ENCODE measurements at regions not wholly inside any gene's neighbourhood (a gene's known extent, or its start where the extent isn't known, plus 50 kb on each side); places are given as distances from the start of the nearest gene placed in this dataset.

GRCh38 chr6:90925726-90926125 is 338.9 kb upstream of the MAP3K7 start:
- no peak for DNase-seq

GRCh38 chr6:90922325-90922724 is 335.5 kb upstream of the MAP3K7 start:
- DNase-seq = no peak

GRCh38 chr6:90918361-90918760 is 331.5 kb upstream of the MAP3K7 start:
- DNase-seq = no peak

- no peak for DNase-seq
Measured at GRCh38 chr6:90917376-90917775, 330.5 kb upstream of the MAP3K7 start.

- no peak for DNase-seq
Measured at GRCh38 chr6:90916968-90917367, 330.1 kb upstream of the MAP3K7 start.

- DNase-seq = no peak
Measured at GRCh38 chr6:90915224-90915915, 328.5 kb upstream of the MAP3K7 start.

- DNase-seq = no peak
Measured at GRCh38 chr6:90914312-90914711, 327.4 kb upstream of the MAP3K7 start.

GRCh38 chr6:90913266-90913960 is 326.5 kb upstream of the MAP3K7 start:
- DNase-seq = no peak

- DNase-seq = no peak
Measured at GRCh38 chr6:90911642-90912041, 324.8 kb upstream of the MAP3K7 start.

- DNase-seq = no peak
Measured at GRCh38 chr6:90910893-90911292, 324.0 kb upstream of the MAP3K7 start.

- no peak for DNase-seq
Measured at GRCh38 chr6:90907931-90908655, 321.2 kb upstream of the MAP3K7 start.

GRCh38 chr6:90905351-90905750 is 318.5 kb upstream of the MAP3K7 start:
- no peak for DNase-seq

- no peak for DNase-seq
Measured at GRCh38 chr6:90900034-90900433, 313.2 kb upstream of the MAP3K7 start.

GRCh38 chr6:90898763-90899162 is 311.9 kb upstream of the MAP3K7 start:
- DNase-seq = no peak

- DNase-seq = no peak
Measured at GRCh38 chr6:90896075-90896547, 309.2 kb upstream of the MAP3K7 start.

- no peak for DNase-seq
Measured at GRCh38 chr6:90895299-90896074, 308.6 kb upstream of the MAP3K7 start.

GRCh38 chr6:90894285-90895130 is 307.6 kb upstream of the MAP3K7 start:
- DNase-seq = no peak

GRCh38 chr6:90893400-90893799 is 306.5 kb upstream of the MAP3K7 start:
- DNase-seq = no peak

GRCh38 chr6:90892271-90892670 is 305.4 kb upstream of the MAP3K7 start:
- no peak for DNase-seq

- no peak for DNase-seq
Measured at GRCh38 chr6:90891355-90891754, 304.5 kb upstream of the MAP3K7 start.

- DNase-seq = no peak
Measured at GRCh38 chr6:90890683-90891330, 303.9 kb upstream of the MAP3K7 start.

- DNase-seq = no peak
Measured at GRCh38 chr6:90887764-90888163, 300.9 kb upstream of the MAP3K7 start.

All from COR-L47 (cell line).